ENCODE measurements at regions not wholly inside any gene's neighbourhood (a gene's known extent, or its start where the extent isn't known, plus 50 kb on each side); places are given as distances from the start of the nearest gene placed in this dataset.

- TF ChIP-seq, protein P1, sequence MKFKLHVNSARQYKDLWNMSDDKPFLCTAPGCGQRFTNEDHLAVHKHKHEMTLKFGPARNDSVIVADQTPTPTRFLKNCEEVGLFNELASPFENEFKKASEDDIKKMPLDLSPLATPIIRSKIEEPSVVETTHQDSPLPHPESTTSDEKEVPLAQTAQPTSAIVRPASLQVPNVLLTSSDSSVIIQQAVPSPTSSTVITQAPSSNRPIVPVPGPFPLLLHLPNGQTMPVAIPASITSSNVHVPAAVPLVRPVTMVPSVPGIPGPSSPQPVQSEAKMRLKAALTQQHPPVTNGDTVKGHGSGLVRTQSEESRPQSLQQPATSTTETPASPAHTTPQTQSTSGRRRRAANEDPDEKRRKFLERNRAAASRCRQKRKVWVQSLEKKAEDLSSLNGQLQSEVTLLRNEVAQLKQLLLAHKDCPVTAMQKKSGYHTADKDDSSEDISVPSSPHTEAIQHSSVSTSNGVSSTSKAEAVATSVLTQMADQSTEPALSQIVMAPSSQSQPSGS (CRISPR knock-in tag; IDR thresholded peaks at IDR 0.05): 0 out of 2 replicates have a peak, but pooled peaks have one; percentile 47
- TF ChIP-seq THYN1 (CRISPR knock-in tag; IDR thresholded peaks at IDR 0.05; ENCODE audit: borderline replicate concordance, low read depth): no peak
- 0 out of 2 replicates have a peak, but pooled peaks have one; percentile 25 for TF ChIP-seq ZNF543 (CRISPR knock-in tag; IDR thresholded peaks at IDR 0.05)
- TF ChIP-seq FOXC1 (CRISPR knock-in tag; IDR thresholded peaks at IDR 0.05; ENCODE audit: borderline replicate concordance): no peak
- no peak for TF ChIP-seq MLX (CRISPR knock-in tag; IDR thresholded peaks at IDR 0.05)
- TF ChIP-seq STAG1 (CRISPR knock-in tag; IDR thresholded peaks at IDR 0.05): peak; percentile 67
- no peak for TF ChIP-seq SATB2 (CRISPR knock-in tag; IDR thresholded peaks at IDR 0.05)
- 0 out of 2 replicates have a peak, but pooled peaks have one; percentile 37 for TF ChIP-seq SMAD3 (CRISPR knock-in tag; IDR thresholded peaks at IDR 0.05)
- TF ChIP-seq ZNF263 (CRISPR knock-in tag; IDR thresholded peaks at IDR 0.05): no peak
- TF ChIP-seq GPN1 (CRISPR knock-in tag; IDR thresholded peaks at IDR 0.05; ENCODE audit: borderline replicate concordance): no peak
- TF ChIP-seq EZH2 (conservative IDR thresholded peaks at IDR 0.05; ENCODE audit: low read depth, low read length): no peak
- peak; percentile 90 for TF ChIP-seq ZNF281 (CRISPR knock-in tag; IDR thresholded peaks at IDR 0.05; ENCODE audit: borderline replicate concordance)
- TF ChIP-seq, protein P2, sequence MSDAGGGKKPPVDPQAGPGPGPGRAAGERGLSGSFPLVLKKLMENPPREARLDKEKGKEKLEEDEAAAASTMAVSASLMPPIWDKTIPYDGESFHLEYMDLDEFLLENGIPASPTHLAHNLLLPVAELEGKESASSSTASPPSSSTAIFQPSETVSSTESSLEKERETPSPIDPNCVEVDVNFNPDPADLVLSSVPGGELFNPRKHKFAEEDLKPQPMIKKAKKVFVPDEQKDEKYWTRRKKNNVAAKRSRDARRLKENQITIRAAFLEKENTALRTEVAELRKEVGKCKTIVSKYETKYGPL (CRISPR knock-in tag; IDR thresholded peaks at IDR 0.05): peak; percentile 84; the same call in 1 of the 2 replicates
- no peak for TF ChIP-seq NONO (IDR thresholded peaks at IDR 0.05)
- TF ChIP-seq NONO (CRISPR knock-in tag; conservative IDR thresholded peaks at IDR 0.05): peak; percentile 60; the same call in 1 of the 2 replicates
- no peak for TF ChIP-seq ERF (CRISPR knock-in tag; IDR thresholded peaks at IDR 0.05)
- peak; percentile 47; the same call in 1 of the 2 replicates for TF ChIP-seq SALL1 (CRISPR knock-in tag; IDR thresholded peaks at IDR 0.05)
- TF ChIP-seq ZNF496 (CRISPR knock-in tag; IDR thresholded peaks at IDR 0.05; ENCODE audit: insufficient replicate concordance): no peak
- no peak for TF ChIP-seq GMEB1 (CRISPR knock-in tag; IDR thresholded peaks at IDR 0.05; ENCODE audit: borderline replicate concordance)
- TF ChIP-seq ZNF556 (CRISPR knock-in tag; IDR thresholded peaks at IDR 0.05; ENCODE audit: borderline replicate concordance): no peak; the same call in 1 of the 2 replicates
Observed at GRCh38 chr7:33807779-33808482, 97.4 kb upstream of the BMPER start (continued).

All from HepG2 (cell line).